HG02763 (cell line): ENCODE measurements at regions not wholly inside any gene's neighbourhood (a gene's known extent, or its start where the extent isn't known, plus 50 kb on each side); places are given as distances from the start of the nearest gene placed in this dataset.
"Not testable (repeated sequence)": the region's sequence is repeated elsewhere in the genome, so short reads cannot be mapped to it uniquely, and the experiment has no call there.

ENCODE experiments used
- ATAC-seq: cut with Tn5 transposase; IDR thresholded peaks from one replicate; pipeline ENCODE4 v1.9.1; 2021; ENCODE audit warnings: mild to moderate bottlenecking, moderate library complexity; ENCODE audit not compliant: unreplicated experiment

- ATAC-seq, result no peak
Observed at GRCh38 chr1:229002451-229002960, 267.2 kb downstream of the RHOU start.

- ATAC-seq, result no peak
Observed at GRCh38 chr1:229003233-229004031, 267.5 kb upstream of the RAB4A start.

- no peak for ATAC-seq
Observed at GRCh38 chr1:229004066-229004833, 266.7 kb upstream of the RAB4A start.

- ATAC-seq, result no peak
Observed at GRCh38 chr1:229005097-229005496, 265.8 kb upstream of the RAB4A start.

DNA sequence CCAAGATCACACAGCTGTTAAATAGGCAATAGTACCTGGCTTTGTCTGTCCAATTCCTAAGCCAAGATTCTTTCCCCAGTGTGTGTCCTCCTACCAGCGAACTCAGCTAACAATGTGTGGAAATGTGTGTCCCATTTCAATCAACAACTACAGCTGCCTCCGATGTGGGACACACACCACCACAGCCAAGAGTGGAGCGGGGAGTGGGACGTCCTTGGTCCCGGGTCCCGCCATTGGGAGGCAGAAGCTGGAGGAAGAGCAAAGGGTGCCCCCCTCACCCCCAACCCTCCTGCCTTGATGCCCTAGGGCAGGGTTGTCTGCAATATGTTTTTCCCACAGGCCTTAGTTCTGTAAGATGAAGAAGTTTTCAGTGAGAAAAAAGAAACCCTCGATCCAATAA, 265.4 kb upstream of the RAB4A start:
- ATAC-seq, result no peak

GRCh38 chr1:229006121-229006870, 264.6 kb upstream of the RAB4A start:
- no peak for ATAC-seq

- no peak for ATAC-seq
Observed at GRCh38 chr1:229007167-229007566, 263.7 kb upstream of the RAB4A start.

GRCh38 chr1:229007701-229008100, 263.2 kb upstream of the RAB4A start:
- no peak for ATAC-seq

DNA sequence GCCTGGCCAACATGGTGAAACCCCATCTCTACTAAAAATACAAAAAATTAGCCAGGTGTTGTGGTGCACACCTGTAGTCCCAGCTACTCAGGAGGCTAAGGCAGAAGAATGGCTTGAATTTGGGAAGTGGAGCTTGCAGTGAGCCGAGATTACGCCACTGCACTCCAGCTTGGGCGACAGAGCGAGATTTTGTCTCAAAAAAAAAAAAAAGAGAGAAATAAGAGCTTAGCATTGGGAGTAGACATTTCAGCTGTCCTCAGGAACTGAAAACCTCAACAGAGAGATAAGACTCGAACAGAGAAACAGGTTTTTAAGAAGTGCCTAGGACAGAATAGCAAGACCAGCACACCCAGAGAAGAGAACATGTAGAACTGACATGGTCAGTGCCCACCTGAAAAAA, 262.6 kb upstream of the RAB4A start:
- ATAC-seq, result not testable (repeated sequence)

DNA sequence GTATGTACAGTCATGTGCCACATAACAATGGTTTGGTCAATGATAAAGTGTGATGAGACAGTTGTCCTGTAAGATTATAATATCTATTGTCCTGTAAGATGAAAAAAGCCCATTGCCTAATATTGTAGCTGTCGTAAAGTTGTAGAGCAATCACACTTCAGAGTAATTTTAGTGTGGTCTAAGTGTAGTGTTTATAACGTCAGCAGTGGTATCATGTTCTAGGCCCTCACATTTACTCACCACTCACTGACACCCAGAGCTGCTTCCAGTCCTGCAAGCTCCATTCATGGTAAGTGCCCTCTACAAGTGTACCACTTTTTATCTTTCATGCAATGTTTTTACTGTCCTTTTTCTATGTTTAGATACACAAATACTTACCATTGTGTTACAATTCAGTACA, 259.9 kb upstream of the RAB4A start:
- ATAC-seq, result no peak

GRCh38 chr1:229012823-229013222, 258.1 kb upstream of the RAB4A start:
- ATAC-seq, result no peak

DNA sequence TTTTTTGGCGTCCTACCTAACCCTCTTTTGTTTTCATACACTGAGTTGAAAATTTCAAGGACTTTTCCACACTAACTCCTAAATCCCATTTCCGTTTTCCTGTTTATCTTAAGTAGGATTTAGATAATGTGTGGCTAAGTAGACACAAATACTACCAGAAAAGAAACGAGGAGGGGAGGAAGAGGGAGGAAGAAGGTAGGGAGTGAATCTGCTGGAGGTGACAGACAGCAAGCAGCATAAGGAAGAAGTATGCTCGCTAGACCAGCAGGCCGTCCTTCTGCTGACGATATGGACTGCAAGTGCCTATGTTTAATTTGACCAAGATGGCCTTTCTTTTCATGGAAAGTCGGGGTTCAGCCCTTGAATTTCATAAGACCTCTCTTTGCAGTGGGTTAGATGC, 256.9 kb upstream of the RAB4A start:
- ATAC-seq, result no peak

- ATAC-seq, result no peak
Observed at GRCh38 chr1:229015806-229016205, 255.1 kb upstream of the RAB4A start.

GRCh38 chr1:229017091-229017490, 253.8 kb upstream of the RAB4A start:
- no peak for ATAC-seq

- no peak for ATAC-seq
Observed at GRCh38 chr1:229018674-229019295, 252.1 kb upstream of the RAB4A start.

GRCh38 chr1:229019663-229020271, 251.1 kb upstream of the RAB4A start:
- no peak for ATAC-seq

DNA sequence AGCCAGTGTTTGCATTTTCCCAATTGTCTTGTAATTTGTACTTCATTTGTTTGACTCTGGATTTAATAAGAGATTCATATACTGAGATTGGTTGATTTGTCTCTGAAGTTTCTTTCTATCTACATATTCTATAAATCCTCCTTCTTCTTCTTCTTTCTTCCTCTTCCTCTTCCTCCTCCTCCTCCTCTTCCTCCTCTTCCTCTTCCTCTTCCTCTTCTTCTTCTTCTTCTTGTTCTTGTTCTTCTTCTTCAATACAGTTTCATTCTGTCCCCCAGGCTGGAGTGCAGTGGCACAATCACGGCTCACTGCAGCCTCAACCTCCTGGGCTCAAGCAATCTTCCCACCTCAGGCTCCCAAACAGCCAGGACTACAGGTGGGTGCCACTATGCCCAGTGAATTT, 249.9 kb upstream of the RAB4A start:
- ATAC-seq, result not testable (repeated sequence)

- no peak for ATAC-seq
Observed at GRCh38 chr1:229022595-229023333, 248.1 kb upstream of the RAB4A start.

GRCh38 chr1:229023651-229024300, 247.1 kb upstream of the RAB4A start:
- ATAC-seq, result no peak
